B cell (primary cell): ENCODE measurements at regions not wholly inside any gene's neighbourhood (a gene's known extent, or its start where the extent isn't known, plus 50 kb on each side); places are given as distances from the start of the nearest gene placed in this dataset.

Experiments used
- ATAC-seq: fragments of 200-7000 bp; cut with Tn5 transposase; one replicate; pipeline ENCODE4 v1.10.0; 2021; ENCODE audit warnings: low read depth, mild to moderate bottlenecking, moderate number of reproducible peaks, moderate library complexity
- CTCF ChIA-PET: fragments of 350-600 bp; sonication (Branson Sonifier 250); formaldehyde crosslinking; loops from one replicate; lab custom pipeline; 2021; ENCODE audit warnings: antibody characterized with exemption, inconsistent platforms; lab: Charles Lee
- POLR2A ChIA-PET: fragments of 350-600 bp; sonication (Branson Sonifier 250); formaldehyde crosslinking; loops from one replicate; lab custom pipeline; 2021; ENCODE audit warnings: antibody characterized with exemption; lab: Charles Lee
- DNase-seq: peaks from one replicate; pipeline ENCODE4 v3.0.0; 2013
- H2AFZ ChIP-seq: 2 replicates; pipeline ENCODE4 v1.6.1; 2012; ENCODE audit warnings: mild to moderate bottlenecking, low read depth, low read length; ENCODE audit not compliant: insufficient read depth, poor library complexity, severe bottlenecking
- H3K27ac ChIP-seq, 2 donors: 1 replicate in 1 of 2; 2 replicates in 1 of 2; pipeline ENCODE4 v1.5.1; 2012 to 2013; ENCODE audit warnings: low read length in 2 of 2, mild to moderate bottlenecking in 2 of 2, moderate library complexity in 1 of 2
- H3K27me3 ChIP-seq, 4 experiments: fragments of 200-600 bp in 1 of 4; sonication (generic) in 1 of 4; replicated peaks in 1 of 4; 1 replicate in 2 of 4; 2 replicates in 2 of 4; pipeline versions ENCODE4 v1.6.1 to v1.7.0; 2013 to 2016; ENCODE audit warnings: low read length in 3 of 4, mild to moderate bottlenecking in 2 of 4, mixed read lengths in 1 of 4, moderate library complexity in 1 of 4; ENCODE audit not compliant: insufficient read depth in 4 of 4, control insufficient read depth in 3 of 4; ENCODE audit errors: control extremely low read depth in 1 of 4
- H3K36me3 ChIP-seq, 2 experiments: replicated peaks in 1 of 2; 1 replicate in 1 of 2; 2 replicates in 1 of 2; pipeline versions ENCODE4 v1.6.1 to v1.7.1; 2013; ENCODE audit warnings: low read length in 1 of 2; ENCODE audit not compliant: insufficient read depth in 2 of 2, control insufficient read depth in 1 of 2; ENCODE audit errors: control extremely low read depth in 1 of 2, extremely low read depth in 1 of 2
- H3K4me1 ChIP-seq, 2 donors: fragments of 200-600 bp in 1 of 2; sonication (generic) in 1 of 2; 1 replicate in 1 of 2; 2 replicates in 1 of 2; pipeline versions ENCODE4 v1.5.1 to v1.6.1; 2013 to 2017; ENCODE audit warnings: low read length in 2 of 2; ENCODE audit not compliant: control insufficient read depth in 2 of 2, insufficient read depth in 2 of 2
- H3K4me2 ChIP-seq: replicated peaks from 2 replicates; pipeline ENCODE3; 2012; ENCODE audit warnings: mild to moderate bottlenecking, low read depth, low read length; ENCODE audit not compliant: poor library complexity, severe bottlenecking
- H3K4me3 ChIP-seq, 5 experiments: fragments of 200-600 bp in 1 of 5; sonication (generic) in 1 of 5; 1 replicate in 3 of 5; 2 replicates in 2 of 5; pipeline versions ENCODE4 v1.5.1 to v1.7.0; 2011 to 2016; ENCODE audit warnings: low read length in 4 of 5, mild to moderate bottlenecking in 4 of 5, low read depth in 2 of 5, control low read depth in 1 of 5, moderate library complexity in 1 of 5; ENCODE audit not compliant: insufficient read depth in 1 of 5; ENCODE audit errors: control extremely low read depth in 1 of 5, extremely low read depth in 1 of 5
- H3K79me2 ChIP-seq: fragments of 200-600 bp; sonication (generic); one replicate; pipeline ENCODE4 v1.6.0; 2016; ENCODE audit warnings: low read length; ENCODE audit not compliant: control insufficient read depth, insufficient read depth
- H3K9ac ChIP-seq: fragments of 200-600 bp; sonication (generic); 2 replicates; pipeline ENCODE4 v1.6.1; 2017; ENCODE audit warnings: mild to moderate bottlenecking, low read length, moderate library complexity
- H3K9me3 ChIP-seq, 3 donors: one replicate each; pipeline versions ENCODE4 v1.6.1 to v1.7.1; 2013; ENCODE audit warnings: low read length in 2 of 3; ENCODE audit not compliant: control insufficient read depth in 2 of 3, insufficient read depth in 1 of 3; ENCODE audit errors: control extremely low read depth in 1 of 3
- H4K20me1 ChIP-seq: 2 replicates; pipeline ENCODE4 v1.6.0; 2012; ENCODE audit warnings: mild to moderate bottlenecking, low read length; ENCODE audit not compliant: insufficient read depth, control insufficient read depth, poor library complexity, severe bottlenecking
- H3K27ac Mint-ChIP-seq: one replicate; pipeline ENCODE4 v1.8.0; 2021; ENCODE audit warnings: mixed read lengths
- H3K27me3 Mint-ChIP-seq: one replicate; pipeline ENCODE4 v1.8.0; 2021; ENCODE audit warnings: mixed read lengths
- H3K4me1 Mint-ChIP-seq: one replicate; pipeline ENCODE4 v1.8.0; 2021; ENCODE audit warnings: mixed read lengths
- H3K4me3 Mint-ChIP-seq: one replicate; pipeline ENCODE4 v1.8.0; 2021; ENCODE audit warnings: mixed read lengths
- H3K9me3 Mint-ChIP-seq: one replicate; pipeline ENCODE4 v1.8.0; 2022; ENCODE audit warnings: mixed read lengths; ENCODE audit not compliant: insufficient read depth
- CTCF ChIP-seq: fragments of 200-600 bp; IDR thresholded peaks from one replicate; pipeline ENCODE4 v1.8.0; 2022; ENCODE audit warnings: antibody characterized with exemption, mild to moderate bottlenecking
- EZH2 ChIP-seq: IDR thresholded peaks from 2 replicates; pipeline ENCODE4 v1.6.1; 2012; ENCODE audit warnings: borderline replicate concordance, low read depth, mild to moderate bottlenecking, moderate library complexity, low read length; ENCODE audit not compliant: insufficient read depth, poor library complexity, severe bottlenecking
- WGBS: methylation state at CpG from one replicate; pipeline ENCODE4 v1.1.5; 2013; ENCODE audit warnings: missing lambda C conversion rate; ENCODE audit not compliant: insufficient coverage; 5-methylcytosine and 5-hydroxymethylcytosine counted together
- intact Hi-C: fragments of 100-400 bp; cut with micrococcal nuclease; formaldehyde crosslinking; loops from one replicate; pipeline ENCODE4 v1.10.0; 2022

- ATAC-seq = no peak
- WGBS = 91% methylated on average over 12 of the region's 12 CpGs
Measured at GRCh38 chr18:77990131-77990530, 740.5 kb downstream of the GALR1 start.

DNA sequence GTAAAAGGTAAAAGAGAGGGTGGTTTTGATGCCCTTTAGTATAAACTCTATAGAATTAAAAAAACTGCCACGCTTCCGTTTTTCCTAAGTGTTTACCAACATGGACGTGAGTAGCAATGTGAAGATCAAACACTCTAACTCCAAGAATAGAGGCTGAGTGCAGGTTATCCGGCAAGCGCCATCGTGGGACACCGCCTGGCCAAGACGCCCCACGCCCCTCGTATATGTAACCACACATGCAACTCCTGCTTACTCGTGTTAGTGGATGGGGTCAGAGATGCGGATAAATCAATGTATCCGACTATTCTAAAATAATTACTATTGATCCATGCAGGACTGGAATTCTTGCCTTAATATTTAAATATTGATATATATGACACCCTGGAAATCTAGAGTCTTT, 741.3 kb downstream of the GALR1 start:
- ATAC-seq (no peak), DNase-seq (no peak)
- H3K27ac ChIP-seq = no peak overlapping the region
- intact Hi-C loops = no loop called here
- no peaks in the 10 kb centered on the region for H4K20me1 ChIP-seq
- Mint-ChIP-seq H3K9me3 (peaks cover 3% of the 10 kb centered on the region), H3K27me3 (no peaks in the 10 kb centered on the region), H3K4me1 (no peaks in the 10 kb centered on the region), H3K4me3 (no peak overlapping the region), H3K27ac (no peak overlapping the region)
- ChIA-PET CTCF (no interaction called here), POLR2A (no interaction called here)
- H3K27me3 ChIP-seq = no peaks in the 10 kb centered on the region
- TF ChIP-seq CTCF (no peak), EZH2 (no peak)
- no peak overlapping the region for H3K4me2 ChIP-seq
- H3K4me3 ChIP-seq = no peak overlapping the region
- peaks cover 0 to 3% (median 0%) of the 10 kb centered on the region in 3 donors for H3K9me3 ChIP-seq
- no peaks in the 10 kb centered on the region for H3K4me1 ChIP-seq
- H2AFZ ChIP-seq = no peak overlapping the region
- 94% methylated on average over 8 of the region's 13 CpGs for WGBS
- H3K79me2 ChIP-seq = no peaks in the 10 kb centered on the region
- H3K9ac ChIP-seq = no peak overlapping the region
- H3K36me3 ChIP-seq = no peaks in the 10 kb centered on the region

More at GRCh38 chr18:77990131-77990530, 740.5 kb downstream of the GALR1 start:
- H3K4me1 Mint-ChIP-seq = no peaks in the 10 kb centered on the region
- H3K9me3 ChIP-seq = peaks cover 0 to 3% (median 0%) of the 10 kb centered on the region in 3 donors
- POLR2A ChIA-PET = no interaction called here
- no peak for DNase-seq
- H3K79me2 ChIP-seq = no peaks in the 10 kb centered on the region
- H3K27ac Mint-ChIP-seq = no peak overlapping the region
- H3K9me3 Mint-ChIP-seq = peaks cover 3% of the 10 kb centered on the region
- intact Hi-C loops = no loop called here
- no peaks in the 10 kb centered on the region for H4K20me1 ChIP-seq
- no peaks in the 10 kb centered on the region for H3K4me1 ChIP-seq
- no peak overlapping the region for H3K9ac ChIP-seq
- no peak overlapping the region for H2AFZ ChIP-seq
- no peak overlapping the region for H3K4me3 ChIP-seq
- no peak for TF ChIP-seq CTCF
- TF ChIP-seq EZH2 = no peak
- H3K27ac ChIP-seq = no peak overlapping the region
- no peaks in the 10 kb centered on the region for H3K36me3 ChIP-seq
- CTCF ChIA-PET = no interaction called here
- no peak overlapping the region for H3K4me3 Mint-ChIP-seq
- no peaks in the 10 kb centered on the region for H3K27me3 ChIP-seq
- no peaks in the 10 kb centered on the region for H3K27me3 Mint-ChIP-seq
- no peak overlapping the region for H3K4me2 ChIP-seq
